ENCODE measurements at regions not wholly inside any gene's neighbourhood (a gene's known extent, or its start where the extent isn't known, plus 50 kb on each side); places are given as distances from the start of the nearest gene placed in this dataset.

DNA sequence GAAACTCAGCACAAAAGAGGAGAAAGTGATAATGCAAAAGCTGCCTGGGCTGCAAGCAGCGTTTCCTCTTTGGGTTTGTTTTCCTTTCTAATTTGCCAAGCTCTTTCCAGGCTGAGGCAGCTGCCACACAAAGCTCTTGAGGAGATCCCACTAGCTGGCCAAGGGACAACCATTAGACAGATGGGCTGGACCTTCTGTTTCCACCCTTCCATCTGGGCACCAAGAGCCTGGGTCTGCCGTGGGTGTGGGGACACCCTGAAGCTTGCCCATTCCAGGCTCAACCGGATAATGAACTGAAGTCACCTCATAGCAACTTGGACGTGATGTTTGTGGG is 194.6 kb upstream of the C1QTNF7 start:
- DNase-seq, result no peak
- Histone ChIP-seq H3K36me3 (no peaks in the 10 kb centered on the region), H3K27me3 (replicated peaks in 1 of 7) (no peaks in the 10 kb centered on the region), H3K4me1 (peaks cover 18 to 38% (median 28%) of the 10 kb centered on the region in 6 donors), H3K27ac (peak overlapping the region in 5 of 8 donors; percentile 11 to 70 (median 53)), H3K9me3 (no peaks in the 10 kb centered on the region), H3K4me3 (peak overlapping the region in 1 of 8 donors; percentile 27)
- WGBS, 5 donors, result 22 to 46% (median 28%) methylated on average over 4 of the region's 4 CpGs
- TF ChIP-seq, protein P1, sequence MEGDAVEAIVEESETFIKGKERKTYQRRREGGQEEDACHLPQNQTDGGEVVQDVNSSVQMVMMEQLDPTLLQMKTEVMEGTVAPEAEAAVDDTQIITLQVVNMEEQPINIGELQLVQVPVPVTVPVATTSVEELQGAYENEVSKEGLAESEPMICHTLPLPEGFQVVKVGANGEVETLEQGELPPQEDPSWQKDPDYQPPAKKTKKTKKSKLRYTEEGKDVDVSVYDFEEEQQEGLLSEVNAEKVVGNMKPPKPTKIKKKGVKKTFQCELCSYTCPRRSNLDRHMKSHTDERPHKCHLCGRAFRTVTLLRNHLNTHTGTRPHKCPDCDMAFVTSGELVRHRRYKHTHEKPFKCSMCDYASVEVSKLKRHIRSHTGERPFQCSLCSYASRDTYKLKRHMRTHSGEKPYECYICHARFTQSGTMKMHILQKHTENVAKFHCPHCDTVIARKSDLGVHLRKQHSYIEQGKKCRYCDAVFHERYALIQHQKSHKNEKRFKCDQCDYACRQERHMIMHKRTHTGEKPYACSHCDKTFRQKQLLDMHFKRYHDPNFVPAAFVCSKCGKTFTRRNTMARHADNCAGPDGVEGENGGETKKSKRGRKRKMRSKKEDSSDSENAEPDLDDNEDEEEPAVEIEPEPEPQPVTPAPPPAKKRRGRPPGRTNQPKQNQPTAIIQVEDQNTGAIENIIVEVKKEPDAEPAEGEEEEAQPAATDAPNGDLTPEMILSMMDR (IDR thresholded peaks at IDR 0.05 in 8 of 11, conservative IDR thresholded peaks at IDR 0.05 in 3 of 11), result no peak
- TF ChIP-seq POLR2A (IDR thresholded peaks at IDR 0.05) (no peak), POLR2AphosphoS5 (IDR thresholded peaks at IDR 0.05) (no peak)
- intact Hi-C loops (cut with DNase I; ENCODE audit: low total_unique reads), result loop anchor here (5.0 to 10.0 kb wide), 2 partner anchors 224 to 422 kb away; partner anchors contain the start of gene FBXL5

DNA sequence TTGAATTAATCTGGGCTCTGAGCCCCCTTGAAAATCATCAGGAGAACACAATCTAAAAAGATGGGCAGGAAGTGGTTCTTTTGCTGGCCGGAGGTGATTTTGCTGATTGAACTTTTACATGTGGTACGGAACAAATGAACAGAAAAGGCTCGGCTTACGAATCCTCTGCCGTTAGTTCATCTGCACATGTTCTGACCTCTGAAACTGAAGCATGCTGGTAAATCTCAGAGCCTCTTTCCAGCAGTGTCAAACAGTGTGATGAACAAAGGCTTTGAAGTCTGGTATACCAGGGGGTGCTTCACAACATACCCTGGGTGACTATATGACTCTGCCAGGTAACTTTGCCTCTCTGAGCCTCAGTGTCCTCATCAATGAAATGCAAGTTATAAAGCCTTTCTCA is 194.2 kb upstream of the C1QTNF7 start:
- Histone ChIP-seq H3K9me3 (no peaks in the 10 kb centered on the region), H3K27ac (peak overlapping the region in 6 of 8 donors; percentile 11 to 70 (median 48)), H3K36me3 (no peaks in the 10 kb centered on the region), H3K27me3 (replicated peaks in 1 of 7) (no peaks in the 10 kb centered on the region), H3K4me3 (peak overlapping the region in 1 of 8 donors; percentile 27), H3K4me1 (peaks cover 18 to 40% (median 30%) of the 10 kb centered on the region in 6 donors)
- WGBS, 5 donors, result 20 to 32% (median 26%) methylated on average over 5 of the region's 5 CpGs
- intact Hi-C loops (cut with DNase I; ENCODE audit: low total_unique reads), result loop anchor here (5.0 to 10.0 kb wide), 2 partner anchors 224 to 421 kb away; partner anchors contain the start of gene FBXL5
- TF ChIP-seq POLR2AphosphoS5 (IDR thresholded peaks at IDR 0.05) (no peak), POLR2A (IDR thresholded peaks at IDR 0.05) (no peak)
- TF ChIP-seq, protein P1 (IDR thresholded peaks at IDR 0.05 in 8 of 11, conservative IDR thresholded peaks at IDR 0.05 in 3 of 11), result no peak
- DNase-seq, result no peak

DNA sequence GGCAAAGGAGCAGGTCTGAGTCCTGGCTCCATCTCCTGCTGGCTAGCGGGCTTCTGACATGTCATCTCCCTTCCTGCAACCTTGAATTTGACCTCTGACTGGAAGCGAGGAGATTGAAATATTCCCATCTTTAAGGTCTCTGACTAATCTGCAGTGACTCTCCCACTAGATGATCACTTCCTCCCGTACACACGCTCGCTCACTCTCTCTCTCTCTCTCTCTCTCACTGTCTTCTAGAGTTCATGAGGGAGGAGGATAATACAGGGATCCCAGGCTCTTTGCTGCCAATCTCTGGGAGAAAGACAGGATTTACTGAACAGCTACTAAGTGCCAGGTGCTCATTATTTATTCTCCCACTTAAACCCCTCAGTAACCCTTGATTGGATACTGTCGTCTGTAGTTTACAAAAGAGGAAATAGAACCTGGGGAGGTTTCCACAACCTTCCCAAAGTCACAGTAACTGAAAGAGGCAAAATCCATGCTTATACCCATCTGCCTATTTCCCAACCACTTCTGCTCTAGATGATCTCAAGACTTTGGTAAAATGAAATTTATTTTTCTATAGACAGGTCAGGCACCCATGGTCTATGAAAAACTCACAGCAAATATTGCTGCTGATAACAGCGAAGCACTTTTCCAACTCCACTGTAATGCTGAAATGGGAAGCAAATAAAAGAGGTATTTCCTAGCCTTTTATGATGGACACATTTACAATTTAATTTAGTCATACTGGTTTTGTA is 193.5 kb upstream of the C1QTNF7 start:
- WGBS, 5 donors, result 40 to 57% (median 43%) methylated on average over 7 of the region's 7 CpGs
- intact Hi-C loops (cut with DNase I; ENCODE audit: low total_unique reads), result loop anchor here (5.0 to 10.0 kb wide), 2 partner anchors 223 to 421 kb away; partner anchors contain the start of gene FBXL5
- peak overlapping the region in 5 of 8 donors; percentile 11 to 70 (median 53) for H3K27ac ChIP-seq
- H3K4me1 ChIP-seq, result peaks cover 18 to 47% (median 31%) of the 10 kb centered on the region in 6 donors
- TF ChIP-seq POLR2A (IDR thresholded peaks at IDR 0.05), result no peak
- no peak for TF ChIP-seq POLR2AphosphoS5 (IDR thresholded peaks at IDR 0.05)
- H3K4me3 ChIP-seq, result peak overlapping the region in 1 of 8 donors; percentile 27
- H3K9me3 ChIP-seq, result no peaks in the 10 kb centered on the region
- H3K36me3 ChIP-seq, result no peaks in the 10 kb centered on the region
- no peaks in the 10 kb centered on the region for H3K27me3 ChIP-seq (replicated peaks in 1 of 7)
- DNase-seq, result no peak

DNA sequence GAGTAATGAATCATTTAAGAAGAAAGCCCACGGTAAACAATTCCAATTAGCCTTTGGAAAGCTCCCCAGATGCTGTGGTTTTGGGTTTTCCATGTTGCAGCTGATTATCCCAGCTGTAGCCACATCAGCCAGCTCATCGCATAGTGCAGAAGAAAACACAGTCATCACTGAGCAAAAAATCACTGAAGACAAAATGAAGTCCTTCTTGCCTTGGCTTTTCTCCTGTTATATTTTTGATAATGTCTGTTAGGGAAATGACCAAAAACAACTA is 193.0 kb upstream of the C1QTNF7 start:
- no peaks in the 10 kb centered on the region for H3K9me3 ChIP-seq
- H3K4me3 ChIP-seq, result no peak overlapping the region
- intact Hi-C loops (cut with DNase I; ENCODE audit: low total_unique reads), result loop anchor here (5.0 to 10.0 kb wide), 3 partner anchors 158 to 420 kb away; partner anchors contain the start of gene FBXL5
- H3K36me3 ChIP-seq, result no peaks in the 10 kb centered on the region
- H3K27ac ChIP-seq, result peak overlapping the region in 3 of 8 donors; percentile 53 to 70 (median 68)
- DNase-seq, result no peak
- TF ChIP-seq POLR2AphosphoS5 (IDR thresholded peaks at IDR 0.05) (no peak), POLR2A (IDR thresholded peaks at IDR 0.05) (no peak)
- TF ChIP-seq, protein P1 (IDR thresholded peaks at IDR 0.05 in 8 of 11, conservative IDR thresholded peaks at IDR 0.05 in 3 of 11), result no peak
- 59 to 75% (median 70%) methylated on average over 2 of the region's 2 CpGs for WGBS, 5 donors
- H3K4me1 ChIP-seq, result peaks cover 18 to 47% (median 31%) of the 10 kb centered on the region in 6 donors
- H3K27me3 ChIP-seq (replicated peaks in 1 of 7), result no peaks in the 10 kb centered on the region
